GM12878 (cell line): ENCODE measurements at regions not wholly inside any gene's neighbourhood (a gene's known extent, or its start where the extent isn't known, plus 50 kb on each side); places are given as distances from the start of the nearest gene placed in this dataset.

ENCODE experiments used
- ATAC-seq: fragments of 200-7000 bp; cut with Tn5 transposase; 3 replicates; pipeline ENCODE4 v1.9.1; 2020; ENCODE audit warnings: mild to moderate bottlenecking, moderate library complexity
- BruUV-seq: library from RNA; stranded (reverse); fragments of 400-500 nt; replicated peaks from 2 replicates; lab custom pipeline; 2021; lab: Mats Ljungman, UMichigan
- CTCF ChIA-PET: fragments of 300-600 bp; sonication (Branson Sonifier 250); formaldehyde crosslinking; extraction: SDS; loops from one replicate; lab custom pipeline; 2021; ENCODE audit warnings: inconsistent platforms; lab: Yijun Ruan, JAX
- POLR2A ChIA-PET: fragments of 350-600 bp; formaldehyde crosslinking; extraction: SDS; loops from one replicate; lab custom pipeline; 2021; ENCODE audit warnings: inconsistent platforms; lab: Charles Lee
- RAD21 ChIA-PET: fragments of 300-600 bp; sonication (Branson Sonifier 250); formaldehyde crosslinking; loops from one replicate; lab custom pipeline; 2023; ENCODE audit warnings: antibody characterized with exemption; ENCODE audit not compliant: unreplicated experiment; lab: Charles Lee
- SMC1A ChIA-PET: fragments of 300-600 bp; sonication (Branson Sonifier 250); formaldehyde crosslinking; loops from one replicate; lab custom pipeline; 2023; ENCODE audit not compliant: unreplicated experiment, uncharacterized antibody; lab: Charles Lee
- DNase-seq: peaks from one replicate; pipeline ENCODE4 v3.0.0-alpha.2; 2011; ENCODE audit warnings: low read depth, low spot score
- FAIRE-seq: peaks from 3 replicates; lab custom pipeline; 2011; peaks lifted over from hg19 to GRCh38; lab: Jason Lieb, UNC
- H2AFZ ChIP-seq: 2 replicates; pipeline ENCODE4 v1.6.0; 2011; ENCODE audit warnings: low read depth, low read length, control low read depth; ENCODE audit not compliant: control insufficient read depth
- H3K27ac ChIP-seq: 2 replicates; pipeline ENCODE4 v1.5.1; 2011; ENCODE audit warnings: control low read depth; ENCODE audit not compliant: control insufficient read depth, insufficient read depth
- H3K27me3 ChIP-seq, 2 experiments: replicated peaks in 1 of 2; 2 replicates each; pipeline versions ENCODE4 v1.6.0 to v1.6.1; 2011; ENCODE audit warnings: low read length in 1 of 2; ENCODE audit not compliant: control insufficient read depth in 2 of 2, insufficient read depth in 2 of 2
- H3K36me3 ChIP-seq, 2 experiments: 2 replicates each; pipeline ENCODE4 v1.5.1; 2011; ENCODE audit warnings: low read length in 1 of 2; ENCODE audit not compliant: control insufficient read depth in 2 of 2, insufficient read depth in 2 of 2
- H3K4me1 ChIP-seq: 2 replicates; pipeline ENCODE4 v1.6.1; 2011; ENCODE audit warnings: mild to moderate bottlenecking, low read length, moderate library complexity, mixed read lengths; ENCODE audit not compliant: control insufficient read depth, insufficient read depth
- H3K4me2 ChIP-seq: 2 replicates; pipeline ENCODE4 v1.6.0; 2011; ENCODE audit warnings: control low read depth; ENCODE audit not compliant: control insufficient read depth, insufficient read depth
- H3K4me3 ChIP-seq: fragments of 200-600 bp; sonication (generic); 2 replicates; pipeline ENCODE4 v1.5.1; 2016
- H3K79me2 ChIP-seq: 2 replicates; pipeline ENCODE4 v1.6.0; 2011; ENCODE audit warnings: low read length; ENCODE audit not compliant: control insufficient read depth, insufficient read depth
- H3K9ac ChIP-seq: 2 replicates; pipeline ENCODE4 v1.8.0; 2011; ENCODE audit warnings: low read length, control low read depth, mixed read lengths; ENCODE audit not compliant: control insufficient read depth, insufficient read depth
- H3K9me3 ChIP-seq: replicated peaks from 3 replicates; pipeline ENCODE4 v1.5.1; 2011; ENCODE audit warnings: mild to moderate bottlenecking, low read length; ENCODE audit not compliant: control insufficient read depth, insufficient read depth
- H4K20me1 ChIP-seq: 2 replicates; pipeline ENCODE4 v1.6.0; 2011; ENCODE audit not compliant: control insufficient read depth, insufficient read depth
- ATF2 ChIP-seq: IDR thresholded peaks from 2 replicates; pipeline ENCODE4 v1.6.1; 2012; ENCODE audit warnings: low read length, inconsistent platforms
- BCL11A ChIP-seq: IDR thresholded peaks from 2 replicates; pipeline ENCODE4 v1.6.1; 2011; ENCODE audit warnings: low read depth, low read length
- BHLHE40 ChIP-seq, 2 experiments: fragments of 450-650 bp in 1 of 2; IDR thresholded peaks; 2 replicates each; pipeline ENCODE4 v1.6.1; 2011 to 2017; ENCODE audit warnings: low read depth in 2 of 2, borderline replicate concordance in 1 of 2, improper control_type of control experiment in 1 of 2, low read length in 1 of 2, mild to moderate bottlenecking in 1 of 2
- CEBPB ChIP-seq, 2 experiments: fragments of 150-350 bp in 1 of 2; IDR thresholded peaks; 2 replicates each; pipeline ENCODE4 v1.6.1; 2012 to 2014; ENCODE audit warnings: low read depth in 2 of 2, low read length in 2 of 2, borderline replicate concordance in 1 of 2, inconsistent platforms in 1 of 2
- CHD2 ChIP-seq: IDR thresholded peaks from 2 replicates; pipeline ENCODE4 v1.6.1; 2011; ENCODE audit warnings: low read depth, low read length, improper control_type of control experiment, borderline replicate concordance
- ESRRA ChIP-seq: IDR thresholded peaks from 2 replicates; pipeline ENCODE4 v1.6.1; 2012; ENCODE audit warnings: mild to moderate bottlenecking, low read length, improper control_type of control experiment
- EZH2 ChIP-seq: IDR thresholded peaks from 2 replicates; pipeline ENCODE4 v1.6.1; 2012; ENCODE audit warnings: low read depth, mild to moderate bottlenecking, control low read depth, inconsistent platforms, low read length, borderline replicate concordance; ENCODE audit not compliant: control insufficient read depth
- SRF ChIP-seq, 2 experiments: IDR thresholded peaks; 2 replicates each; pipeline ENCODE4 v1.6.1; 2011; ENCODE audit warnings: low read depth in 2 of 2, low read length in 2 of 2, mild to moderate bottlenecking in 1 of 2, moderate library complexity in 1 of 2
- ZNF274 ChIP-seq: IDR thresholded peaks from one replicate; pipeline ENCODE4 v1.8.0; 2011; ENCODE audit not compliant: insufficient read length, insufficient read depth
- WGBS: methylation state at CpG from one replicate; pipeline ENCODE4 v1.1.6; 2016; ENCODE audit warnings: low lambda C conversion rate; ENCODE audit not compliant: insufficient replicate concordance, insufficient coverage; ENCODE audit errors: missing lambda C conversion rate; 5-methylcytosine and 5-hydroxymethylcytosine counted together
- in situ Hi-C: fragments of 300-500 bp; cut with MboI; formaldehyde crosslinking; loops from 9 replicates; pipeline ENCODE4 v1.14.3; 2018; ENCODE audit warnings: mixed read lengths
- intact Hi-C: fragments of 100-400 bp; cut with micrococcal nuclease; formaldehyde crosslinking; loops from one replicate; pipeline ENCODE4 v1.14.2; 2022; ENCODE audit not compliant: unreplicated experiment
- TF ChIP-seq, protein P1 (sequence below): IDR thresholded peaks from 2 replicates; pipeline ENCODE4 v1.6.1; 2012; ENCODE audit warnings: low read depth, low read length, improper control_type of control experiment
- TF ChIP-seq, protein P2 (sequence below): IDR thresholded peaks from 2 replicates; pipeline ENCODE4 v1.6.1; 2012; ENCODE audit warnings: mild to moderate bottlenecking, low read depth, low read length

DNA sequence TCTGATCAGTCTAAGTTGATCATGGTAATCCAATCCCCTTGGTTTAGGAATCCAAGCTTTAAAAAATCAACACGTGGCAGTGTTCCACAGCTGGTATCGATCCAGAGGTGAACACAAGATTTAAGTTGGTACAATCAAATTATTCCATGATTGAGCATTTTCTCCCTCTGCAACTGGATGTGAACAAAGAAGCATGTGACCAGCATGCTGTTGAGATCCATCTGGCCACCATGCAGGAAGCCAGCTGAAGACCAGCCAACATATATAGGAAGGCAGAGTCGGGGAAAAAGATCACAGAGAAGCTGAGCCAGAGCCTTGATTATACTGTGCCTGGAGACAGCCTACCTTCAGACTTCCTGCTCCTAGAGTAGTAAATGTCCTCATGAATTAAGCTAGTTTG, 158.3 kb downstream of the SEC23A start:
- Histone ChIP-seq H3K4me3 (no peak overlapping the region), H3K79me2 (no peaks in the 10 kb centered on the region), H3K9ac (no peak overlapping the region), H3K4me2 (no peak overlapping the region), H3K9me3 (no peaks in the 10 kb centered on the region), H3K4me1 (no peaks in the 10 kb centered on the region), H3K27ac (no peak overlapping the region), H3K36me3 (no peaks in the 10 kb centered on the region), H4K20me1 (no peaks in the 10 kb centered on the region), H3K27me3 (no peaks in the 10 kb centered on the region; a peak in 1 of 4 replicates), H2AFZ (no peak overlapping the region)
- TF ChIP-seq BHLHE40 (IDR thresholded peaks at IDR 0.05; ENCODE audit: borderline replicate concordance in 1 of 2, low read depth in 2 of 2, low read length in 1 of 2) = no peak
- no peak for TF ChIP-seq ESRRA
- no peak for TF ChIP-seq ATF2
- TF ChIP-seq CEBPB (IDR thresholded peaks at IDR 0.05; ENCODE audit: borderline replicate concordance in 1 of 2, low read depth in 2 of 2, low read length in 2 of 2) = no peak
- TF ChIP-seq, protein P1, sequence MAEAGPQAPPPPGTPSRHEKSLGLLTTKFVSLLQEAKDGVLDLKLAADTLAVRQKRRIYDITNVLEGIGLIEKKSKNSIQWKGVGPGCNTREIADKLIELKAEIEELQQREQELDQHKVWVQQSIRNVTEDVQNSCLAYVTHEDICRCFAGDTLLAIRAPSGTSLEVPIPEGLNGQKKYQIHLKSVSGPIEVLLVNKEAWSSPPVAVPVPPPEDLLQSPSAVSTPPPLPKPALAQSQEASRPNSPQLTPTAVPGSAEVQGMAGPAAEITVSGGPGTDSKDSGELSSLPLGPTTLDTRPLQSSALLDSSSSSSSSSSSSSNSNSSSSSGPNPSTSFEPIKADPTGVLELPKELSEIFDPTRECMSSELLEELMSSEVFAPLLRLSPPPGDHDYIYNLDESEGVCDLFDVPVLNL = no peak
- TF ChIP-seq ZNF274 = no peak
- no peak for TF ChIP-seq EZH2
- TF ChIP-seq, protein P2, sequence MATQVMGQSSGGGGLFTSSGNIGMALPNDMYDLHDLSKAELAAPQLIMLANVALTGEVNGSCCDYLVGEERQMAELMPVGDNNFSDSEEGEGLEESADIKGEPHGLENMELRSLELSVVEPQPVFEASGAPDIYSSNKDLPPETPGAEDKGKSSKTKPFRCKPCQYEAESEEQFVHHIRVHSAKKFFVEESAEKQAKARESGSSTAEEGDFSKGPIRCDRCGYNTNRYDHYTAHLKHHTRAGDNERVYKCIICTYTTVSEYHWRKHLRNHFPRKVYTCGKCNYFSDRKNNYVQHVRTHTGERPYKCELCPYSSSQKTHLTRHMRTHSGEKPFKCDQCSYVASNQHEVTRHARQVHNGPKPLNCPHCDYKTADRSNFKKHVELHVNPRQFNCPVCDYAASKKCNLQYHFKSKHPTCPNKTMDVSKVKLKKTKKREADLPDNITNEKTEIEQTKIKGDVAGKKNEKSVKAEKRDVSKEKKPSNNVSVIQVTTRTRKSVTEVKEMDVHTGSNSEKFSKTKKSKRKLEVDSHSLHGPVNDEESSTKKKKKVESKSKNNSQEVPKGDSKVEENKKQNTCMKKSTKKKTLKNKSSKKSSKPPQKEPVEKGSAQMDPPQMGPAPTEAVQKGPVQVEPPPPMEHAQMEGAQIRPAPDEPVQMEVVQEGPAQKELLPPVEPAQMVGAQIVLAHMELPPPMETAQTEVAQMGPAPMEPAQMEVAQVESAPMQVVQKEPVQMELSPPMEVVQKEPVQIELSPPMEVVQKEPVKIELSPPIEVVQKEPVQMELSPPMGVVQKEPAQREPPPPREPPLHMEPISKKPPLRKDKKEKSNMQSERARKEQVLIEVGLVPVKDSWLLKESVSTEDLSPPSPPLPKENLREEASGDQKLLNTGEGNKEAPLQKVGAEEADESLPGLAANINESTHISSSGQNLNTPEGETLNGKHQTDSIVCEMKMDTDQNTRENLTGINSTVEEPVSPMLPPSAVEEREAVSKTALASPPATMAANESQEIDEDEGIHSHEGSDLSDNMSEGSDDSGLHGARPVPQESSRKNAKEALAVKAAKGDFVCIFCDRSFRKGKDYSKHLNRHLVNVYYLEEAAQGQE = no peak
- TF ChIP-seq SRF (IDR thresholded peaks at IDR 0.05; ENCODE audit: low read depth in 2 of 2, low read length in 2 of 2) = no peak
- TF ChIP-seq BCL11A = no peak
- no peak for TF ChIP-seq CHD2
- ATAC-seq (no peak), FAIRE-seq (no peak), DNase-seq (no peak)
- 53% methylated on average over 3 of the region's 3 CpGs for WGBS
- in situ Hi-C loops (no loop called here), intact Hi-C loops (no loop called here)
- POLR2A ChIA-PET = no interaction called here
- CTCF ChIA-PET = no interaction called here
- RAD21 ChIA-PET = no interaction called here
- BruUV-seq = no TSS peak
- SMC1A ChIA-PET = no interaction called here
